Lower lobe of right lung (tissue), 2 donors: ENCODE measurements at regions not wholly inside any gene's neighbourhood (a gene's known extent, or its start where the extent isn't known, plus 50 kb on each side); places are given as distances from the start of the nearest gene placed in this dataset.

Experiments
- ATAC-seq, 2 donors: fragments of 200-7000 bp; cut with Tn5 transposase; one replicate each; pipeline ENCODE4 v1.9.1; 2020 to 2022; ENCODE audit warnings: mild to moderate bottlenecking in 2 of 2, moderate library complexity in 2 of 2
- DNase-seq: peaks from one replicate; pipeline ENCODE4 v3.0.0-alpha.2; 2020
- H3K27ac ChIP-seq: fragments of 200-600 bp; one replicate; pipeline ENCODE4 v1.8.0; 2022
- H3K27me3 ChIP-seq: fragments of 200-600 bp; one replicate; pipeline ENCODE4 v1.8.0; 2022; ENCODE audit warnings: low read depth
- H3K36me3 ChIP-seq: fragments of 200-600 bp; one replicate; pipeline ENCODE4 v1.8.0; 2022; ENCODE audit warnings: mild to moderate bottlenecking
- H3K4me1 ChIP-seq: fragments of 200-600 bp; one replicate; pipeline ENCODE4 v1.8.0; 2022
- H3K4me3 ChIP-seq: fragments of 200-600 bp; one replicate; pipeline ENCODE4 v1.8.0; 2022; ENCODE audit warnings: mild to moderate bottlenecking
- H3K9me3 ChIP-seq: fragments of 200-600 bp; one replicate; pipeline ENCODE4 v1.8.0; 2022
- intact Hi-C: fragments of 100-400 bp; cut with DNase I; formaldehyde crosslinking; loops from one replicate; pipeline ENCODE4 v1.11.0; 2022
- TF ChIP-seq, protein P1 (sequence below): fragments of 200-600 bp; IDR thresholded peaks from one replicate; pipeline ENCODE4 v1.8.0; 2022; ENCODE audit warnings: antibody characterized with exemption, mild to moderate bottlenecking
- donor health status: DM: no; HTN: yes; CAD: no; lungs with severe emphysema.

- DNase-seq = no peak
- TF ChIP-seq, protein P1, sequence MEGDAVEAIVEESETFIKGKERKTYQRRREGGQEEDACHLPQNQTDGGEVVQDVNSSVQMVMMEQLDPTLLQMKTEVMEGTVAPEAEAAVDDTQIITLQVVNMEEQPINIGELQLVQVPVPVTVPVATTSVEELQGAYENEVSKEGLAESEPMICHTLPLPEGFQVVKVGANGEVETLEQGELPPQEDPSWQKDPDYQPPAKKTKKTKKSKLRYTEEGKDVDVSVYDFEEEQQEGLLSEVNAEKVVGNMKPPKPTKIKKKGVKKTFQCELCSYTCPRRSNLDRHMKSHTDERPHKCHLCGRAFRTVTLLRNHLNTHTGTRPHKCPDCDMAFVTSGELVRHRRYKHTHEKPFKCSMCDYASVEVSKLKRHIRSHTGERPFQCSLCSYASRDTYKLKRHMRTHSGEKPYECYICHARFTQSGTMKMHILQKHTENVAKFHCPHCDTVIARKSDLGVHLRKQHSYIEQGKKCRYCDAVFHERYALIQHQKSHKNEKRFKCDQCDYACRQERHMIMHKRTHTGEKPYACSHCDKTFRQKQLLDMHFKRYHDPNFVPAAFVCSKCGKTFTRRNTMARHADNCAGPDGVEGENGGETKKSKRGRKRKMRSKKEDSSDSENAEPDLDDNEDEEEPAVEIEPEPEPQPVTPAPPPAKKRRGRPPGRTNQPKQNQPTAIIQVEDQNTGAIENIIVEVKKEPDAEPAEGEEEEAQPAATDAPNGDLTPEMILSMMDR = no peak
- H3K4me3 ChIP-seq = no peak overlapping the region
- H3K36me3 ChIP-seq = no peaks in the 10 kb centered on the region
- no peaks in the 10 kb centered on the region for H3K9me3 ChIP-seq
- peaks cover 22% of the 10 kb centered on the region for H3K4me1 ChIP-seq
- no peak for ATAC-seq
- H3K27ac ChIP-seq = no peak overlapping the region
- H3K27me3 ChIP-seq = peaks cover 50% of the 10 kb centered on the region
- intact Hi-C loops = no loop called here
Observed at GRCh38 chr2:16010951-16011620, 70.7 kb downstream of the MYCN start.

DNA sequence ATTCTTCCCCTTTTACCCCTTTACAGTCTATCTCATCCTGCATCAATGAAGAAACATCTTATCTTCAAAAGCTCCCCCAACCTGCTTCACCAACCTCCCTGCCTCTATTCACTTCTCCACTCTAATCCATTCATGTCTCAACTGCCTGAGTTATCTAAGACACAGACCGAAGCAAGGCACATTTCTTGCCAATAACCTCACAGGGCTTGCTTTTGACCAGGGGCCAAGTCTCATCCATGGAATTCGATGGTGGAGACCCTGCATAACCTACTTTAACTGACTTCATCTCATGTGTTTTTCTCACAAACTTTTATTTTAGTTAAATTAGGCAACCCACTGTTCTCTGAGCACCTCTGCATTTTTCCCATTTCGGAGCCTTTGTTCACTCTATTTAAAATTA is 69.7 kb downstream of the MYCN start:
- H3K9me3 ChIP-seq = no peaks in the 10 kb centered on the region
- H3K4me3 ChIP-seq = no peak overlapping the region
- H3K36me3 ChIP-seq = no peaks in the 10 kb centered on the region
- TF ChIP-seq, protein P1 = no peak
- ATAC-seq (no peak), DNase-seq (no peak)
- intact Hi-C loops = no loop called here
- H3K27me3 ChIP-seq = peaks cover 45% of the 10 kb centered on the region
- H3K4me1 ChIP-seq = peaks cover 22% of the 10 kb centered on the region
- no peak overlapping the region for H3K27ac ChIP-seq

- peaks cover 22% of the 10 kb centered on the region for H3K4me1 ChIP-seq
- DNase-seq (no peak), ATAC-seq (no peak)
- intact Hi-C loops = no loop called here
- TF ChIP-seq, protein P1 = no peak
- no peak overlapping the region for H3K4me3 ChIP-seq
- no peaks in the 10 kb centered on the region for H3K9me3 ChIP-seq
- no peak overlapping the region for H3K27ac ChIP-seq
- no peaks in the 10 kb centered on the region for H3K36me3 ChIP-seq
- peaks cover 40% of the 10 kb centered on the region for H3K27me3 ChIP-seq
Observed at GRCh38 chr2:16009560-16009959, 69.2 kb downstream of the MYCN start.

GRCh38 chr2:16008856-16009255 is 68.5 kb downstream of the MYCN start:
- ATAC-seq (no peak), DNase-seq (no peak)
- H3K4me3 ChIP-seq = no peak overlapping the region
- no peaks in the 10 kb centered on the region for H3K36me3 ChIP-seq
- no peak overlapping the region for H3K27ac ChIP-seq
- intact Hi-C loops = no loop called here
- TF ChIP-seq, protein P1 = no peak
- H3K27me3 ChIP-seq = peaks cover 34% of the 10 kb centered on the region
- peaks cover 21% of the 10 kb centered on the region for H3K4me1 ChIP-seq
- H3K9me3 ChIP-seq = no peaks in the 10 kb centered on the region

DNA sequence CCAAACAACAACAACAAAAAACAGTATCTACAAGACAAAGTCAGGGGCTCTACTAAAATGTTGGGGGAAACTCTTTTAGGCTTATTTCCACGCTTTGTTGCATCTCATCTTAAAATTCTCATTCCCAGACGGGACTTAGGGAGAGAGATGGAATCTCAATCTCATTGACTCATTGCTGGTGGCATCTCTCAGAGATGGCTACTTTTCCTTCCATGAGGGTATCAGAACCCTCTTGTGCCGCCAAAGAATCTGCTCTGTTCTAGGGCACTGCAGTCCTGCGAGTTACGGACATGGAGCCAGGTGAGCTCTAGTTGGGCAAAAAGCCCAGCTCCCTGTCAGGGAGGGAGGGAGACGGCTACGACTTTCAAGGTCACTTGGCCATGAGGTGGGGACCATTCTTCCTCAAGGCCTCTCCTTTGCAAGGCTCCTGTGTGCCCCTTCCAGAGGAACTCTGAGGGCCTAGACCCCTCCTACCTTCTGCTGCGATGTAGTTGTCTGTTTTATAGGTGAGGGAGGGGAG is 68.0 kb downstream of the MYCN start:
- H3K4me3 ChIP-seq = no peak overlapping the region
- no peak for DNase-seq
- H3K27me3 ChIP-seq = peaks cover 29% of the 10 kb centered on the region
- H3K4me1 ChIP-seq = peaks cover 17% of the 10 kb centered on the region
- no peaks in the 10 kb centered on the region for H3K36me3 ChIP-seq
- H3K9me3 ChIP-seq = no peaks in the 10 kb centered on the region
- TF ChIP-seq, protein P1 = no peak
- ATAC-seq = no peak
- no peak overlapping the region for H3K27ac ChIP-seq
- intact Hi-C loops = no loop called here
